GM12878 (cell line): ENCODE measurements at regions not wholly inside any gene's neighbourhood (a gene's known extent, or its start where the extent isn't known, plus 50 kb on each side); places are given as distances from the start of the nearest gene placed in this dataset.

Experiments
- ATAC-seq: fragments of 200-7000 bp; cut with Tn5 transposase; 3 replicates; pipeline ENCODE4 v1.9.1; 2020; ENCODE audit warnings: mild to moderate bottlenecking, moderate library complexity
- BruUV-seq: library from RNA; stranded (reverse); fragments of 400-500 nt; replicated peaks from 2 replicates; lab custom pipeline; 2021; lab: Mats Ljungman, UMichigan
- CTCF ChIA-PET: fragments of 300-600 bp; sonication (Branson Sonifier 250); formaldehyde crosslinking; extraction: SDS; loops from one replicate; lab custom pipeline; 2021; ENCODE audit warnings: inconsistent platforms; lab: Yijun Ruan, JAX
- POLR2A ChIA-PET: fragments of 350-600 bp; formaldehyde crosslinking; extraction: SDS; loops from one replicate; lab custom pipeline; 2021; ENCODE audit warnings: inconsistent platforms; lab: Charles Lee
- RAD21 ChIA-PET: fragments of 300-600 bp; sonication (Branson Sonifier 250); formaldehyde crosslinking; loops from one replicate; lab custom pipeline; 2023; ENCODE audit warnings: antibody characterized with exemption; ENCODE audit not compliant: unreplicated experiment; lab: Charles Lee
- SMC1A ChIA-PET: fragments of 300-600 bp; sonication (Branson Sonifier 250); formaldehyde crosslinking; loops from one replicate; lab custom pipeline; 2023; ENCODE audit not compliant: unreplicated experiment, uncharacterized antibody; lab: Charles Lee
- DNase-seq: peaks from one replicate; pipeline ENCODE4 v3.0.0-alpha.2; 2011; ENCODE audit warnings: low read depth, low spot score
- FAIRE-seq: peaks from 3 replicates; lab custom pipeline; 2011; peaks lifted over from hg19 to GRCh38; lab: Jason Lieb, UNC
- H2AFZ ChIP-seq: 2 replicates; pipeline ENCODE4 v1.6.0; 2011; ENCODE audit warnings: low read depth, low read length, control low read depth; ENCODE audit not compliant: control insufficient read depth
- H3K27ac ChIP-seq: 2 replicates; pipeline ENCODE4 v1.5.1; 2011; ENCODE audit warnings: control low read depth; ENCODE audit not compliant: control insufficient read depth, insufficient read depth
- H3K27me3 ChIP-seq, 2 experiments: replicated peaks in 1 of 2; 2 replicates each; pipeline versions ENCODE4 v1.6.0 to v1.6.1; 2011; ENCODE audit warnings: low read length in 1 of 2; ENCODE audit not compliant: control insufficient read depth in 2 of 2, insufficient read depth in 2 of 2
- H3K36me3 ChIP-seq, 2 experiments: 2 replicates each; pipeline ENCODE4 v1.5.1; 2011; ENCODE audit warnings: low read length in 1 of 2; ENCODE audit not compliant: control insufficient read depth in 2 of 2, insufficient read depth in 2 of 2
- H3K4me1 ChIP-seq: 2 replicates; pipeline ENCODE4 v1.6.1; 2011; ENCODE audit warnings: mild to moderate bottlenecking, low read length, moderate library complexity, mixed read lengths; ENCODE audit not compliant: control insufficient read depth, insufficient read depth
- H3K4me2 ChIP-seq: 2 replicates; pipeline ENCODE4 v1.6.0; 2011; ENCODE audit warnings: control low read depth; ENCODE audit not compliant: control insufficient read depth, insufficient read depth
- H3K4me3 ChIP-seq: fragments of 200-600 bp; sonication (generic); 2 replicates; pipeline ENCODE4 v1.5.1; 2016
- H3K79me2 ChIP-seq: 2 replicates; pipeline ENCODE4 v1.6.0; 2011; ENCODE audit warnings: low read length; ENCODE audit not compliant: control insufficient read depth, insufficient read depth
- H3K9ac ChIP-seq: 2 replicates; pipeline ENCODE4 v1.8.0; 2011; ENCODE audit warnings: low read length, control low read depth, mixed read lengths; ENCODE audit not compliant: control insufficient read depth, insufficient read depth
- H3K9me3 ChIP-seq: replicated peaks from 3 replicates; pipeline ENCODE4 v1.5.1; 2011; ENCODE audit warnings: mild to moderate bottlenecking, low read length; ENCODE audit not compliant: control insufficient read depth, insufficient read depth
- H4K20me1 ChIP-seq: 2 replicates; pipeline ENCODE4 v1.6.0; 2011; ENCODE audit not compliant: control insufficient read depth, insufficient read depth
- BCL11A ChIP-seq: IDR thresholded peaks from 2 replicates; pipeline ENCODE4 v1.6.1; 2011; ENCODE audit warnings: low read depth, low read length
- CEBPB ChIP-seq, 2 experiments: fragments of 150-350 bp in 1 of 2; IDR thresholded peaks; 2 replicates each; pipeline ENCODE4 v1.6.1; 2012 to 2014; ENCODE audit warnings: low read depth in 2 of 2, low read length in 2 of 2, borderline replicate concordance in 1 of 2, inconsistent platforms in 1 of 2
- CREB1 ChIP-seq: IDR thresholded peaks from 2 replicates; pipeline ENCODE4 v1.6.1; 2012; ENCODE audit warnings: low read depth, mild to moderate bottlenecking, inconsistent platforms
- CREM ChIP-seq: IDR thresholded peaks from 2 replicates; pipeline ENCODE4 v1.6.1; 2014; ENCODE audit warnings: antibody characterized with exemption, low read depth
- DPF2 ChIP-seq: fragments of 450-650 bp; IDR thresholded peaks from 2 replicates; pipeline ENCODE4 v1.6.1; 2017; ENCODE audit warnings: mild to moderate bottlenecking
- IKZF1 ChIP-seq: fragments of 450-650 bp; conservative IDR thresholded peaks from 2 replicates; pipeline ENCODE4 v1.6.1; 2017; ENCODE audit warnings: antibody characterized with exemption, mild to moderate bottlenecking
- MEF2A ChIP-seq: IDR thresholded peaks from 2 replicates; pipeline ENCODE4 v1.6.1; 2011; ENCODE audit warnings: low read depth, mild to moderate bottlenecking, low read length, moderate library complexity; ENCODE audit not compliant: insufficient read depth
- NFYB ChIP-seq: IDR thresholded peaks from 2 replicates; pipeline ENCODE4 v1.6.1; 2011; ENCODE audit warnings: low read depth, mild to moderate bottlenecking, low read length, improper control_type of control experiment, moderate library complexity; ENCODE audit not compliant: insufficient read depth
- RUNX3 ChIP-seq: IDR thresholded peaks from 2 replicates; pipeline ENCODE4 v1.6.1; 2012; ENCODE audit warnings: low read length, inconsistent platforms
- SIN3A ChIP-seq: IDR thresholded peaks from 2 replicates; pipeline ENCODE4 v1.6.1; 2012; ENCODE audit warnings: low read depth, low read length, improper control_type of control experiment
- SP1 ChIP-seq: IDR thresholded peaks from one replicate; pipeline ENCODE4 v1.6.1; 2011; ENCODE audit warnings: low read depth, low read length
- TCF7 ChIP-seq: IDR thresholded peaks from 2 replicates; pipeline ENCODE4 v1.6.1; 2014; ENCODE audit warnings: antibody characterized with exemption, borderline replicate concordance
- YY1 ChIP-seq: IDR thresholded peaks from 2 replicates; pipeline ENCODE4 v1.6.1; 2011; ENCODE audit warnings: low read depth, mild to moderate bottlenecking, low read length
- ZBED1 ChIP-seq: IDR thresholded peaks from 2 replicates; pipeline ENCODE4 v1.6.1; 2016; ENCODE audit warnings: borderline replicate concordance
- ZNF274 ChIP-seq: IDR thresholded peaks from one replicate; pipeline ENCODE4 v1.8.0; 2011; ENCODE audit not compliant: insufficient read length, insufficient read depth
- ZSCAN29 ChIP-seq: fragments of 450-650 bp; IDR thresholded peaks from 2 replicates; pipeline ENCODE4 v1.6.1; 2017; ENCODE audit warnings: mild to moderate bottlenecking, moderate library complexity
- WGBS: methylation state at CpG from one replicate; pipeline ENCODE4 v1.1.6; 2016; ENCODE audit warnings: low lambda C conversion rate; ENCODE audit not compliant: insufficient replicate concordance, insufficient coverage; ENCODE audit errors: missing lambda C conversion rate; 5-methylcytosine and 5-hydroxymethylcytosine counted together
- in situ Hi-C: fragments of 300-500 bp; cut with MboI; formaldehyde crosslinking; loops from 9 replicates; pipeline ENCODE4 v1.14.3; 2018; ENCODE audit warnings: mixed read lengths
- intact Hi-C: fragments of 100-400 bp; cut with micrococcal nuclease; formaldehyde crosslinking; loops from one replicate; pipeline ENCODE4 v1.14.2; 2022; ENCODE audit not compliant: unreplicated experiment

GRCh38 chr12:24697769-24698168 lies 251.1 kb downstream of the BCAT1 start:
- SMC1A ChIA-PET: interaction anchor here (1.4 kb wide), 1 partner anchor 9 kb away, joined by 3 read pairs; no protein-coding TSS in a partner anchor
- RAD21 ChIA-PET: interaction anchor here (1.1 kb wide), 1 partner anchor 8 kb away, joined by 3 read pairs; no protein-coding TSS in a partner anchor
- H3K79me2 ChIP-seq: no peaks in the 10 kb centered on the region
- no peaks in the 10 kb centered on the region for H4K20me1 ChIP-seq
- no peak overlapping the region for H3K9ac ChIP-seq
- BruUV-seq: no TSS peak
- no peak for TF ChIP-seq NFYB
- TF ChIP-seq ZNF274: no peak
- TF ChIP-seq IKZF1: no peak
- TF ChIP-seq SIN3A: no peak
- 0 out of 2 replicates have a peak, but pooled peaks have one; percentile 18 for TF ChIP-seq CREB1
- no peak for TF ChIP-seq SP1
- no peak for TF ChIP-seq MEF2A
- TF ChIP-seq TCF7: peak; percentile 89
- TF ChIP-seq RUNX3: peak; percentile 19; the same call in 1 of the 2 replicates
- no peak for TF ChIP-seq DPF2
- TF ChIP-seq ZBED1: 0 out of 2 replicates have a peak, but pooled peaks have one; percentile 24
- TF ChIP-seq YY1: no peak
- no peak for TF ChIP-seq CEBPB (IDR thresholded peaks at IDR 0.05; ENCODE audit: borderline replicate concordance in 1 of 2, low read depth in 2 of 2, low read length in 2 of 2)
- no peak for TF ChIP-seq ZSCAN29
- TF ChIP-seq CREM: peak; percentile 32; the same call in 1 of the 2 replicates
- TF ChIP-seq BCL11A: no peak
- DNase-seq: no peak
- H3K4me1 ChIP-seq: no peaks in the 10 kb centered on the region
- WGBS: 19% methylated on average over 2 of the region's 2 CpGs
- CTCF ChIA-PET: interaction anchor here (1.0 kb wide), 2 partner anchors 16 to 23 kb away, joined by 3 read pairs; no protein-coding TSS in a partner anchor
- intact Hi-C loops (no loop called here), in situ Hi-C loops (no loop called here)
- H3K4me2 ChIP-seq: no peak overlapping the region
- H3K27me3 ChIP-seq: no peaks in the 10 kb centered on the region
- H3K4me3 ChIP-seq: no peak overlapping the region
- no peak for ATAC-seq
- H3K9me3 ChIP-seq: no peaks in the 10 kb centered on the region; the same call in 2 of the 3 replicates
- H2AFZ ChIP-seq: no peak overlapping the region
- H3K27ac ChIP-seq: no peak overlapping the region
- no peak for FAIRE-seq
- H3K36me3 ChIP-seq: no peaks in the 10 kb centered on the region
- POLR2A ChIA-PET: no interaction called here
